Breast epithelium (tissue), 3 donors: ENCODE measurements at regions not wholly inside any gene's neighbourhood (a gene's known extent, or its start where the extent isn't known, plus 50 kb on each side); places are given as distances from the start of the nearest gene placed in this dataset.

ENCODE experiments used
- CTCF ChIP-seq, 3 donors: fragments of 450-650 bp; IDR thresholded peaks; one replicate each; pipeline ENCODE4 v1.5.1; 2016 to 2017; ENCODE audit warnings: antibody characterized with exemption in 3 of 3, mild to moderate bottlenecking in 3 of 3, moderate library complexity in 3 of 3
- POLR2A ChIP-seq: fragments of 450-650 bp; IDR thresholded peaks from one replicate; pipeline ENCODE4 v1.6.1; 2016; ENCODE audit warnings: antibody characterized with exemption, mild to moderate bottlenecking, moderate library complexity
- POLR2AphosphoS5 ChIP-seq, 3 donors: sonication (generic); formaldehyde crosslinking; IDR thresholded peaks; one replicate each; pipeline ENCODE4 v1.6.1; 2017; ENCODE audit warnings: antibody characterized with exemption in 3 of 3

GRCh38 chr10:78481842-78482241 lies 448.2 kb downstream of the RPS24 start:
- TF ChIP-seq POLR2AphosphoS5 (IDR thresholded peaks at IDR 0.05) (no peak), CTCF (IDR thresholded peaks at IDR 0.05) (no peak), POLR2A (no peak)
